ENCODE measurements at regions not wholly inside any gene's neighbourhood (a gene's known extent, or its start where the extent isn't known, plus 50 kb on each side); places are given as distances from the start of the nearest gene placed in this dataset.

GRCh38 chr6:67212584-67212983, 1422.5 kb upstream of the ADGRB3 start:
- TF ChIP-seq MAX (IDR thresholded peaks at IDR 0.05), result no peak
- no peak for TF ChIP-seq TAF1 (IDR thresholded peaks at IDR 0.05; ENCODE audit: low read depth)
- no peak for TF ChIP-seq REST (IDR thresholded peaks at IDR 0.05; ENCODE audit: low read depth)
- TF ChIP-seq NFIC (IDR thresholded peaks at IDR 0.05), result no peak
- TF ChIP-seq TCF12 (IDR thresholded peaks at IDR 0.05; ENCODE audit: low read depth), result no peak
- no peak for TF ChIP-seq EP300 (IDR thresholded peaks at IDR 0.05; ENCODE audit: borderline replicate concordance)
- TF ChIP-seq CEBPB (IDR thresholded peaks at IDR 0.05), result no peak
- no peak for TF ChIP-seq CREB1 (IDR thresholded peaks at IDR 0.05; ENCODE audit: low read depth)
- no peak for TF ChIP-seq RAD21 (IDR thresholded peaks at IDR 0.05; ENCODE audit: low read depth)
- no peak for TF ChIP-seq ZBTB7A (IDR thresholded peaks at IDR 0.05; ENCODE audit: low read depth)
- TF ChIP-seq USF1 (IDR thresholded peaks at IDR 0.05), result no peak
